GM19467 (cell line): ENCODE measurements at regions not wholly inside any gene's neighbourhood (a gene's known extent, or its start where the extent isn't known, plus 50 kb on each side); places are given as distances from the start of the nearest gene placed in this dataset.
"Not testable (repeated sequence)": the region's sequence is repeated elsewhere in the genome, so short reads cannot be mapped to it uniquely, and the experiment has no call there.

Experiments
- ATAC-seq: cut with Tn5 transposase; IDR thresholded peaks from one replicate; pipeline ENCODE4 v1.9.1; 2021; ENCODE audit warnings: mild to moderate bottlenecking, moderate library complexity; ENCODE audit not compliant: unreplicated experiment

DNA sequence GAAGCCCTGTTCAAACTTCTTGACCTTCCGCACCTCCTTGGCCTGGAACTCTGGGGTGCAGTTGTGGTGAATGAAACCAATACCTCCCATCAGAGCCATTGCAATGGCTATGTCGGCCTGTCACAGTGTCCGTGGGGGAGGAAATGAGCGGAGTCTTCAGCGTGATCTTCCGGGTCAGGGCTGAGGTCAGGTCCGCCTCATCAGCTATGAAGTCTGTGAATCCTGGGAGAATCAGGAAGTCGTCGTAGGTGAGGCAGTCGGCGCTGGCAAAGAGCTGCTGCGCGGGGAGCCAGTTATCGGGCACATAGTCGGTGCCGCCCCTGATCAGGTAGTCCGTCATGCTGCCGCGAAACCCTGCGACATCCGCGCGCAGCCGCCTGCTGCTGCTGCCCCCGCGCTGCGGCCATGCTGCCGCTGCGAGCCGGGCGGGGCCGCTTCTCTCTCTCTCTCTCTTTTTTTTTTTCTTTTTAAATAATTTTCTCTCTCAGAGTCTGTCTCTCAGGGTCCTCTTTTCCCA lies 154.1 kb upstream of the ZSWIM2 start:
- ATAC-seq: no peak

DNA sequence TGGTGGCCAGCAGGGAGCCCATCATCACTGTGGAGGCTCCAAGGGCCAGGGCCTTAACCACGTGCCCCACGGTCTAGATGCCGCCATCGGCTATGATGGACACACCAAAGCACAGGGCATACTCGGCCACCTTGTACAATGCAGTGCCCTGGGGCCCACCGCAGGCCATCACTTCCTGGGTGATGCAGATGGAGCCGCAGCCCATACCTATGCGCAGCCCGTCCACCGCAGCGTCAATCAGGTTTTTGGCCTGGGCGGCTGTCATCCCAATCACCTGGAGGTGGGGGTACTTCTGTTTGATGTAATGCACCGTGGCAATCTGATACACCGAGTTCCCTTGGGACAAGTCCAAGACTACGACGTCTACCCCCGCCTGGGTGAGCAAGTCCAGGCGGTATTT lies 153.3 kb upstream of the ZSWIM2 start:
- no peak for ATAC-seq

DNA sequence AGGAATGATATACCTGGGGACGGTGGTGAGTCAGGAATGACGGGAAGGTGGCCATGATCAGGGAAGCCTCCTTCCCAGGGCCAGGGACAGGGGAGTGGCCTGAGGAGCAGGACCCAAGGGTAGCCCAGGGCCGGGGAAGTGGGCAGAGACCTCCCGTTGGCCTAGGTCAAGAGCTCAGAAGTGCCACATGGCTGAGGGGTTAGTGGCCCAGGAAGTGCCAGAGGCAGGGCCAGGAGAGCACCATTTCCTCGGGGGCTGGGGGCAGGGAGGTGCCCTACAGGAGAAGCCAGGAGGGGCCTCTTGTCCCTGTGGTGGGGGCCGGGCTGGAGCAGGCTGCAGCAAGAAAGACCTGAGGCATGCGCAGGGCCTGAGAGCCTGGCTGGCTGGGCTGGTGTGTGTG lies 152.3 kb upstream of the ZSWIM2 start:
- no peak for ATAC-seq

DNA sequence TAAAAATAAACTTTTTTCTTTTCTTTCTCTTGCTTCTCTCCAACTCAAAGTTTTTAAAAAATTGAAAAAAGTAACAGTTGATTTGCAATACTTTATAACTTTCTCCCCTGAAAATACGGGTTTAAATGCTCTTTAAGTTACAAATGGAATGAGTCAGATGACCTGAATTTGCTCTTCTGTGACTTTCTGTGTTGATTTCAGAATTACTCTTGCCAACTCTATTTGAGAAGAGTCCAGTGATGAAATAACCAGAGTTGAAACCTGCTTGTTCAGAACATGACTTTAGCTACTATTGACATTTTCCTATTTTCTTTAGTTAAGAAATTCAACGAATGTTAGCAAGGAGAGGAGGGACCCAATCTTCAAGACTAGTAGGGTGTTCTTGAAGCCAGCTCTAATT lies 146.1 kb upstream of the ZSWIM2 start:
- ATAC-seq: no peak

DNA sequence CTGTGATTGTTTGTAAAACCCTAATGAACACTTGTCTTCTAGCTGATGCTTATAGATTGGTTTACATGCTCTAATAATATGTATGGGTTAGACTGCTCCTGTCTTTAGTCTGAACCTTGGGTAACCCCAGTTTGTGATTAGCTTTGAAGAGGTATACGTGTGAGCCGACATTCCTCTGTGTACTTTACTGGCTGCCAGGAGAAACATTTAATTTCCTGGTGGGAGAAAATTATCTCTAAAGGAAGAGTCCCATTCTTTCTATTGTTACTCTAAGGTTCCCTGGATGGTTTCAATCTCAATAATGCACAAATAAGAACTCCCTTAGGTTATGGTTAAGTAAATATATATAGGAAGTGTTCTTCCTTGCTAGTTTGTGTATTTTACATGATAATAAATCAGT lies 143.6 kb upstream of the ZSWIM2 start:
- ATAC-seq: no peak

DNA sequence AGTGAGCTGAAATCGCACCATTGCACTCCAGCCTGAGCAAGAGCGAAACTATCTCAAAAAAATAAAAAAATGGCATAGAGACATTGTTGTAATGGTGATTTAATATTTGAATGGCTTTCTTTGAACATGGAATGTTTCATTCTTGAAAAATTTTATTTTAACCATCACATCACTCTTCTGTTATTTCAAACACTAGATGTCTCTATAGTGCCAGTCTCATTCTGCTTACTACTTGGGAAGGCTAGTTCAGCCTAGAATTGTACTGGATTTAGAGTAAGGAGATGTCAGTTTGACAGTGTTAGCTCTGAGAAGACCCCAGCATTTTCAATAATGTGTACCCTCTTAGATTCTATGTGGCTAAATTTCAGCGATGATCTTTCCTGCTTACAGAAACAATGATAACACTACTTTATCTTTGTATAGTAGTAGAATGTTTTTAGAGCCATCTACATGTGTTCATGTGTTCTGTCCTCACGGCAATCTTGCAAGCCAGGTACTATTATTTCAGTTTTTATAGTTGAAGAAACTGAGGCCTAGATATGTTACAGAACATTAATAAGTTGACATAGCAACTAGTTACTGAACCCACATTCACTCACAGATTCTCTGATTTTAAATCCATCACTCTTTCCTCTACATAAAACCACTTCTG lies 142.9 kb upstream of the ZSWIM2 start:
- no peak for ATAC-seq

DNA sequence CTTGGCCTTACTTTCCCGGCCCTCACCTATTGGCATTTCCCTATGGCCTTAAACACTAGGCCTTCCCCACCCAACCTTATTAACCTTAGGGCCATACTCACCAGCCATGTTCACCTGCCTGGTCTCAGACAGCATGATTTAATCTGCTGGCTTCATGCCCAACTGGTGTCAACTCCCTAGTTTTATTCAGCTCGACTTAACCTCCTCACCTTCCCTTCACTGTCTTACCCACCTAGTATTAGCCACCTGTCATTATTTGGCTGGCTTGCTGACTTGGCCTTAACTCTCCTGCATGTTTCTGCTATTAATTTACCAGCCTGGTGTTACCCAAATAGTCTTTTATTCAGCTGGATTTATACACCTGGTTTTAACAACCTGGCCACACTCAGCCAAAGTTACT lies 136.0 kb upstream of the ZSWIM2 start:
- ATAC-seq: no peak

DNA sequence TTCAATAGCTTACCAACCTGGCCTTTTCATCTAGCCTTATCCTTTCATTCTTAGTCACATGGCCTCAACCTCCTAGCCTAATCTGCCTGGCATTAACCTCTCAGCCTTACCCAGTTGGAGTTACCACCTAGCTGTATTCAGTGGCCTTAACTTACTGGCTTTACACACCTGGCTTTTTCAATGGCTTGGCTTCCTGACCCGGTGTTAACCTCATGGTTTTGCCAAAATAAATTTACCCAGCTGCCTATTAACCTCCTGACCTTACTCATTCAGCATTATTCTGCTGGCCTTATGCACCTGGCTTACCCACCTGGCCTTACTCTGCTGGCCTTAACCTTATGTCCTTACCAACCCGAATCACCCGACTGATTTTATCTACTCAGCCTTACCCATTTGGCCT lies 135.5 kb upstream of the ZSWIM2 start:
- no peak for ATAC-seq

DNA sequence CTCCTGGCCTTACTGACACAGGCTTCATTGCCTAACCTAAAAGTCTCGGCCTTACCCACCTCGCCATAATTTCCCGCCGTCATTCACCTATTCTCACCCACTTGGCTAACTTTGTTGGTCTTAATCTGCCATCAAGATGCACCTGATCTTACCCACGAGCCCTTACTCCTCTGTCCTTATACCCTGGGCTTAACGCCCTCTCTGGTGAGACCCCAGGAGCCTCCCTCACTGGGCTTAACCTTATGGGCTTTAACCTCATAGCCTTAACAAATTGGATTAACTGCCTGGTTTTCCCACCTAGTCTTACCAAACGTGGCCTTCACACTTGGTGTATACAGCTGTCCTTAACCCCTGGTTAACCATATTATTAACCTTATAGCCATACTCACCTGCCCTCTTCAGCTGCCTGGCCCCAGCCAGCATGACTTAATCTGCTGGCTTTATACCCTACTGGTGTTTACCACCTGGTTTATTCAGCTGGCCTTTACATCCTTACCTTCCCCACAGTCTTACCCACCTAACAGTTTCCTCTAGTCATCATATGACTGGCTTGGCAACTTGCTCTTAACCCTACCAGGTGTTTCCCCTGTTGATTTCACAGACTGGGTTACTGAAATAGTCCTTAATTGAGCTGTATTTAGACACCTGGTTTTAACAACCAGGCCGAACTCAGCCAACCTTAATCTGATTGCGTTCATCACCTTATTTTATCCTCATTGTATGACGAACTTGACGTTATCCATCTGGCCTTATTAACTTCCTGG lies 132.0 kb upstream of the ZSWIM2 start:
- ATAC-seq: no peak

DNA sequence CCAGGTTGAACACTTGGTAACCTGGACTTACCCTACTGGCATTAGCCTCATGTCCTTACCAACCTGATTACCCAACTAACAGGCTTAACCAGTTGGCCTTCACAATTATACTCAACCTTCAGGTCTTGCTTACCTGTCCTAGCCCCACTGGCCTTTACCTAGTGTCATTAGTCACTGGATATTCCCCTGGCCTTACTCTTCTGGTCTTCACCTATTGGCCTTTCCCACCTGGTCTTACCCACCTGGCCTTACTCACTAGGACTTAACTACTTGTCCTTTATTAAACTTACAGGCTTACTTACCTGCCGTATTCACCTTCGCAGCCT lies 131.1 kb upstream of the ZSWIM2 start:
- ATAC-seq: no peak

DNA sequence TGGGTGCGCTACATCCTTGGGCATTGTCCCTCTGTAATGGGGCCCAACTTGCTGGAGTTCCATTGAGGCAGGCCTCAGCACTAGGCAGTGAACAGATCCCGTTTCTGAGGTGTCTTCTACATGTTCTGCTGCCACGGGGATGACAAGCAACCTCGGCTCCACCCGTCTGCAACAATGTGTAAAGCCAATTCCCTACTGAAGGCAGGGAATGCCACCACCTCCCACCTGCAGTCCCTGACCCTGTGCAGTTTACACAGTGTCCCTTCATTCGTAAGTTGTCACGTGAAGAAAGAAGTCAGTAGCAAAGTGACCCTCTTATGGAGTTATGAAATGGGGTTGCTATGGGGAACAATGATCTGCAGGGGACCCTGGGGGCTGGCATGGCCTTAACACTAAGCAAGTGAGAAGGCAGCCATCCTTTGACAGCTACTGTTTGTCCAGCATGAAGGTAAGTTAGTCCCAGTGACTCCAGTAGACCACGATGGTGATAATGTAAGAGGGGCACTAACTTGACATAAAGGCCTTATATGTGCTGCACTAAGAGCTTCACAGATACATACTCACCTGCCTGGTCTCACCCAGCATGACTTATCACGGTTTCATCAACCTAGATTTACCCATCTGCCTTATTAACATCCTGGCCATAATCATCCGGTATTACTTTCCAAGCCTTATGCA lies 130.6 kb upstream of the ZSWIM2 start:
- no peak for ATAC-seq

DNA sequence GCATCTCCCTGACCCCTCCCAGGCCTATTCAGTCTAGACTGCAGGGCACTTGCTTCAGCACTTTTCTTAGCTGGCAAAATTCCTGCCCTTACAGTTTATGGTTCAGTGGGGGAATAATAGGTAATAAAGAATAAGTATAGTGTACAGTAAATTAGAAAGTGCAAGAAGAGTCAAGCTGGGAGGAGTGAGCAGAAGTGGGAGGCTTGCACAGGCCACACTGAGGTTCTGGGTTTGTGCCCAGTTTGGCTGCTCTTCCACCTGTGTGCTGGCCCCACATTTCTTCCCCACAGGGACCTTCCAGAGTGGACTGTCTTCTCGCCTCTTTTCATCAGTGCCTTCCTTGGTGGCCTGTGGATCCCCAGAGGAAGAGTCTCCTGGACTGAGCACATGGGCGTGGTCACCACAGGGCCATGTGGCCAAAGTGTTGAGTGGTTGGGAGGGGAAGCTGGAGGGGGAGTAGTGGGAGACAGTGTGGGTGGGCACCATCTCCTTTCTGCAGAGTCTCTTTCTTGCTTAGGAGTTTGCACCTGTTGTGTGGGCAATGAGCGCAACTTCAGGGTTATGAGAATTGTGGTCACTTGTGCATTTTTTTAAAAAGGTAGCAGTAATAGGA lies 128.6 kb upstream of the ZSWIM2 start:
- ATAC-seq: no peak

DNA sequence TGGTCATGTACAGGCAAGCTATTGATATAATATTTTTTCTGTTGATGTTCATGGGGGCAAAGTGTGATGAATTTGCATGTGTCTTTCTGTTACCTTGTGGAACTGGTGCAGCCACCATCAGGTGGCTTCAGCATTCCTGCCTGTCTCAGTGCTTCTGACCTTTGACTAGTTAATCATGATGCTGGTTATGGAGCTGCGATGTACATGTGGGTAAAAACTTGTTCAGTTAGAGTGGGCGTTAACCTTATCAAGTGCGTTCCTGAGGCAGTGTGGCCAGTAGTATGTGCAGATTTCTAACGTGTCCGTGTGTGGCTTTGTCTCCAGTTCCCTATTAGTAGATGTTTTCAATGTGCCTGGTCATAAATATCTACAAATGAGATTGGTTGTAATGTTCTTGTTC lies 127.4 kb upstream of the ZSWIM2 start:
- ATAC-seq: no peak

DNA sequence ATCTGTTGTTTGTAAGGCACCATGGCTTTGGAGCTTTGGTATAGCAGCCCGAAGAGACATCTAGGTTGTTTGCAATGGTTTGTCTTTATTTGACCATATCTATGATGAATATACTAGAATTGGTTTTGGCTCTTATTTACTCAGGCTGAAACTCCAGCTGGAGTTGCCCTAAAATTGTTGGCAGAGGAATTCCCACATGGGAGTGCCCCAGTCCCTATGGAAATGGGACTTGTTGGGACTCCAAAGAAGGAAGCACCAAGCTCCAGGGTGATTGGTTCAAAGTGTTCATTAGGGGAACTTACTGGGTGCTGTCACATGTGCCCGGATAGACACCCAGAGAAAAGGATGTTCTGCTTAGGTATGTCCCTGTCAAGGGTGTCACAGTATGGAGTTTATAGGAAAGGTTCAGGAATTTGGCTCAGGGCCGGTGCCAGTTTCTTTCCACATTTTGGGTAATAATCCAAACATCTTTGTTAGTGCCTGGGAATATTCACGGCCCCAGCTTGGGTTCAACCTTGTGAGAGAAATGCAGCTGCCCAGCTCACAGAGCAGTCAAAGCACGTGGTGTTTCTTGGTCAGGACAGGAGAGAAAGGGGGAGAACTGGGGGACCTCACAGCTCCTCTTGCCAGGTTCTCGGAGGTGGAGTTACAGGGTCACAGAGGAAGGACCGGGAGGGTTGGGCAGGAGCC lies 123.5 kb upstream of the ZSWIM2 start:
- no peak for ATAC-seq

DNA sequence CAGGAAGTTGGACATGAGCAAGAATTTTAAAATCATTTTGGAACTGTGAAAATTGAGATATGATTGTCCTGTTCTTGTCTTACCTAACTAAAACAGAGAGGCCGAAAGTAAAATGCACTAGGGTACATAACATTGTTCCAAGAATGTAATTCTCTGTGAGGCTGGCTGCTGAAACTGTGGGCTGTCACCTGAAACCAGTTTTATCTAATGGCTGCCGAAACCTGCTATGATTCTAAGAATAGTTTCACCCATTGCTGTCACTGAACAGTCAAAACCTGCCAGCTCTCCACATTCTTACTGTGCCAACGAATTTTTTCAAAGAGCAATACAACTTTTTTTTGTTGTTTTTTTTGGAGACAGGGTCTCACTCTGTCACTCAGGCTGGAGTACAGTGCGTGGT lies 119.3 kb upstream of the ZSWIM2 start:
- ATAC-seq: peak; percentile 92

DNA sequence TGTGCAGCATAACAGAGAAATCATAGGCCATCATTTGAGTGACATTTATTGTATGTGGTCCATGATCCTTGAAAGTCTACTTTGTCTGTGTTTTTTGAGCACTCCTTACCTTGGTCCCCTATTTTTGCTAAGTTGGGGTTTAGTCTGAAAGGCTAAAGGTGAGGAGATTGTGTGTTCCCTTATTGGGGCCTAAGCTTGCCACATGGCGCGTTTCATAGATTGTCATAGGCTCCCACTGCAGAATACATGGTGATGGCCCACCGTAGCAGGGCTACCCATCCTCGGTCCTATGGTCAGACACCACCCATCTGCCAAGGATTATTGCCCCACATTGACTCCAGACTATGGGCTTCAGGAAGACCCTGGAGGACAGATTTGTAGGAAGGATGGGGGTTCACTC lies 117.0 kb upstream of the ZSWIM2 start:
- ATAC-seq: no peak

DNA sequence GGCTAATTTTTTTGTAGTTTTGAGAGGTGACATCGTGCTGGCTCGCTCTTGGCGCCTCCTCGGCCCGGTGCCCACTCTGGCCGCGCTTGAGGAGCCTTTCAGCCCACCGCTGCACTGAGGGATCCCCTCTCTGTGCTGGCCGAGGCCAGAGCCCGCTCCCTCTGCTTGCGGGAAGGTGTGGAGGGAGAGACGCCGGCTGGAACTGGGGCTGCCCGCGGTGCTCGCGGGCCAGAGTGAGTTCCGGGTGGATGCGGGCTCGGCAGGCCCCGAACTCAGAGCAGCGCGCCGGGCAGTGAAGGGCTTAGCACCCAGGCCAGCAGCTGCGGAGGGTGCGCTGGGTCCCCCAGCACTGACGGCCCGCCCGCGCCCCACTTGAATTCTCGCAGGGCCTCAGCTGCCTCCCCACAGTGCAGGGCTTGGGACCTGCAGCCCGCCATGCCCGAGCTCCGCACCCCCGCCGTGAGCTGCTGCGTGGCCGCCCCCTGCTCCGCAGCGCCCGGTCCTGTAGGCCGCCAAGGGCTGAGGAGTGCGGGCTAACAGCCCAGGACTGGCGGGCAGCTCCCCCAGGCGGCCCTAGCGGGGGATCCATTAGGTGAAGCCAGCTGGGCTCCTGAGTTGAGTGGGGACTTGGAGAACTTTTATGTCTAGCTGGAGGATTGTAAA lies 113.2 kb upstream of the ZSWIM2 start:
- ATAC-seq: no peak

DNA sequence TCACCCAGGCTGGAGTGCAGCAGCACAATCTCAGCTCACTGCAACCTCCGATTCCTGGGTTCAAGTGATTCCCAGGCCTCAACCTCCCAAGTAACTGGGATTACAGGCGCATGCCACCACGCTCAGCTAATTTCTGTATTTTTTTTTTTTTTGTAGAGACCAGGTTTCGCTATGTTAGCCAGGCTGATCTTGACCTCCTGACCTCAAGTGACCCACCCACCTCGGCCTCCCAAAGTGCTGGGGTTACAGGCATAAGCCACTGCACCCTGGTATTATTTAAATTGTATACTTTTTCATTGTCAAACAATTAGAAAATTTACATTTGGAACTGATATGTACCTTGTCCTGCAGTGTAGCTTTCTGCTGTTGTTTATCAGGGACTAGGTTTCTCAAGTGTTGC lies 111.3 kb upstream of the ZSWIM2 start:
- not testable (repeated sequence) for ATAC-seq

DNA sequence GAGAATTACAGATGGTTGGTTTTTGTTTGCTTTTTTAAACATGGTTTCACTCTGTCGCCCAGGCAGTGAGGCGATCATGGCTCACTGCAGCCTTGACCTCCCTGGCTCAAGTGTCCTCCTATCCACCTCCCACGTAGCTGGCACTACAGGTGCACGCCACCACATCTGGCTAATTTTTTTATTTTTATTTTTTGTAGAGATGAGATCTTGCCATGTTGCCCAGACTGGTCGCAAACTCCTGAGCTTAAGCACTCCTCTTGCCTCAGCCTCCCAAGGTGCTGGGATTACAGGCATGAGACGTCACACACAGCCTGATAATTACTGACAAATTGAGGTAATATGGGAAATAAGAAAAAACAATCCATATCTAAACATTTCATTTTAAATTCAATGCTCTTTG lies 110.5 kb upstream of the ZSWIM2 start:
- no peak for ATAC-seq

DNA sequence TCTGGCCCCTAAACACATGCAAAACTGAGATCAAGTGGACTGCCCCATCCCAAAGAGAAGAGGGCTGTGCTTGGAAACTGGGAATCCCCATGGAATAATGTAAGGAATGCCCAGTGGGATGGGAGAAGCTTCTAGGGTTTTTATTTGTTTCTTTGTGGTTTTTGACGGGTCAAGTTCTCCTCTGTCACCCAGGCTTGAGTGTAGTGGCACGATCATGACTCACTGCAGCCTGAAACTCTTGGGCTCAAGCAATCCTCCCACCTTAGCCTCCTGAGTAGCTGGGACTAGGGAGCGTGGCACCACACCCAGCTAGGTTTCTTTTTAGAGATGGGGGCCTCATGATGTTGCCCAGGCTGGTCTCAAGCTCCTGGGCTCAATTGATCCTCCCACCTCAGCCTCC lies 101.7 kb upstream of the ZSWIM2 start:
- ATAC-seq: no peak
